ENCODE measurements at regions not wholly inside any gene's neighbourhood (a gene's known extent, or its start where the extent isn't known, plus 50 kb on each side); places are given as distances from the start of the nearest gene placed in this dataset.
"Not testable (repeated sequence)": the region's sequence is repeated elsewhere in the genome, so short reads cannot be mapped to it uniquely, and the experiment has no call there.

- no peak for DNase-seq (ENCODE audit: low read depth)
- no peak for TF ChIP-seq MYC (IDR thresholded peaks at IDR 0.05; ENCODE audit: low read depth, low read length)
- no peak overlapping the region for H3K4me3 ChIP-seq (ENCODE audit: low read depth, low read length)
Measured at GRCh38 chr6:90885611-90886056, 298.8 kb upstream of the MAP3K7 start.

DNA sequence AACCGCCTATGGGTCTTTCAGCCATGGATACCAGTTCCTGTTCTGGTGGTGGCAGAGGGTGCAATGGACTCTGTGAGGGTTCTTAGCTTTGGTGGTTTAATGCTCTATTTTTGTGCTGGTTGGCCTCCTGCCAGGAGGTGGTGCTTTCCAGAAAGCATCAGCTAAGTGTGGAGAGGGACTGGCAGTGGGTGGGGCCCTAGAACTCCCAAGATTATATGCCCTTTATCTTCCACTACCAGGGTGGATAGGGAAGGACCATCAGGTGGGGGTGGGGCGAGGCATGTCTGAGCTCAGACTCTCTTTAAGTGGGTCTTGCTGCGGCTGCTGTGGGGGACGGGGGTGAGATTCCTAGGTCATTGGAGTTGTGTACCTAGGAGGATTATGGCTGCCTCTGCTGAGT, 298.3 kb upstream of the MAP3K7 start:
- not testable (repeated sequence) for H3K4me3 ChIP-seq (ENCODE audit: low read depth, low read length); DNase-seq (ENCODE audit: low read depth)

GRCh38 chr6:90877616-90878015, 290.7 kb upstream of the MAP3K7 start:
- TF ChIP-seq, protein P1, sequence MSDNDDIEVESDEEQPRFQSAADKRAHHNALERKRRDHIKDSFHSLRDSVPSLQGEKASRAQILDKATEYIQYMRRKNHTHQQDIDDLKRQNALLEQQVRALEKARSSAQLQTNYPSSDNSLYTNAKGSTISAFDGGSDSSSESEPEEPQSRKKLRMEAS (IDR thresholded peaks at IDR 0.05; ENCODE audit: low read depth, low read length): no peak
- TF ChIP-seq, protein P2, sequence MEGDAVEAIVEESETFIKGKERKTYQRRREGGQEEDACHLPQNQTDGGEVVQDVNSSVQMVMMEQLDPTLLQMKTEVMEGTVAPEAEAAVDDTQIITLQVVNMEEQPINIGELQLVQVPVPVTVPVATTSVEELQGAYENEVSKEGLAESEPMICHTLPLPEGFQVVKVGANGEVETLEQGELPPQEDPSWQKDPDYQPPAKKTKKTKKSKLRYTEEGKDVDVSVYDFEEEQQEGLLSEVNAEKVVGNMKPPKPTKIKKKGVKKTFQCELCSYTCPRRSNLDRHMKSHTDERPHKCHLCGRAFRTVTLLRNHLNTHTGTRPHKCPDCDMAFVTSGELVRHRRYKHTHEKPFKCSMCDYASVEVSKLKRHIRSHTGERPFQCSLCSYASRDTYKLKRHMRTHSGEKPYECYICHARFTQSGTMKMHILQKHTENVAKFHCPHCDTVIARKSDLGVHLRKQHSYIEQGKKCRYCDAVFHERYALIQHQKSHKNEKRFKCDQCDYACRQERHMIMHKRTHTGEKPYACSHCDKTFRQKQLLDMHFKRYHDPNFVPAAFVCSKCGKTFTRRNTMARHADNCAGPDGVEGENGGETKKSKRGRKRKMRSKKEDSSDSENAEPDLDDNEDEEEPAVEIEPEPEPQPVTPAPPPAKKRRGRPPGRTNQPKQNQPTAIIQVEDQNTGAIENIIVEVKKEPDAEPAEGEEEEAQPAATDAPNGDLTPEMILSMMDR (IDR thresholded peaks at IDR 0.05; ENCODE audit: low read depth, low read length): no peak
- TF ChIP-seq MYC (IDR thresholded peaks at IDR 0.05; ENCODE audit: low read depth, low read length): no peak
- no peak for TF ChIP-seq POLR2A (IDR thresholded peaks at IDR 0.05; ENCODE audit: extremely low read depth, insufficient read length)
- DNase-seq (ENCODE audit: low read depth): no peak
- H3K4me3 ChIP-seq (ENCODE audit: low read depth, low read length): no peak overlapping the region

GRCh38 chr6:90874931-90875330, 288.1 kb upstream of the MAP3K7 start:
- H3K4me3 ChIP-seq (ENCODE audit: low read depth, low read length): no peak overlapping the region
- TF ChIP-seq, protein P1 (IDR thresholded peaks at IDR 0.05; ENCODE audit: low read depth, low read length): no peak
- TF ChIP-seq POLR2A (IDR thresholded peaks at IDR 0.05; ENCODE audit: extremely low read depth, insufficient read length) (no peak), MYC (IDR thresholded peaks at IDR 0.05; ENCODE audit: low read depth, low read length) (no peak)
- TF ChIP-seq, protein P2 (IDR thresholded peaks at IDR 0.05; ENCODE audit: low read depth, low read length): no peak
- DNase-seq (ENCODE audit: low read depth): no peak

GRCh38 chr6:90872981-90873380, 286.1 kb upstream of the MAP3K7 start:
- no peak for DNase-seq (ENCODE audit: low read depth)
- H3K4me3 ChIP-seq (ENCODE audit: low read depth, low read length): no peak overlapping the region
- TF ChIP-seq MYC (IDR thresholded peaks at IDR 0.05; ENCODE audit: low read depth, low read length) (no peak), POLR2A (IDR thresholded peaks at IDR 0.05; ENCODE audit: extremely low read depth, insufficient read length) (no peak)
- TF ChIP-seq, protein P2 (IDR thresholded peaks at IDR 0.05; ENCODE audit: low read depth, low read length): no peak
- TF ChIP-seq, protein P1 (IDR thresholded peaks at IDR 0.05; ENCODE audit: low read depth, low read length): no peak

DNA sequence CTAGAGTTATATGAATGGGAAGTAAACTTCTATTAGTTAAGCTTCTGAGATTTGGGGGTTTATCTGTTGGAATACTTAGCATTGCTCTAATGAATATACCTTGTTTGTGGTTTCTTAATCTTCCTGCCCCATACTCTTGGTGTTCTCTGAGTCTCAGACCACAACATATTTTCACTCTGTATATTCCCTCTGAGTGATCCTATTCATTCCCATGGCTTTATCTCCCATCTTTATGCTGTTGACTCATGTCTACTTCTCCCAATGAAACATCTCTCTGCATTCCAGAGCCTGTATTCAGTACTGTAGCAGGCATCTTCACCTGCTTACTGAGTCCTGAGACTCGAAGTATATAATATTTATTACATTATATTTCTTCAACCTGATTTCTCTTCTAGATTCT, 283.7 kb upstream of the MAP3K7 start:
- no peak for DNase-seq (ENCODE audit: low read depth)
- no peak overlapping the region for H3K4me3 ChIP-seq (ENCODE audit: low read depth, low read length)
- TF ChIP-seq, protein P1 (IDR thresholded peaks at IDR 0.05; ENCODE audit: low read depth, low read length): no peak
- TF ChIP-seq POLR2A (IDR thresholded peaks at IDR 0.05; ENCODE audit: extremely low read depth, insufficient read length) (no peak), MYC (IDR thresholded peaks at IDR 0.05; ENCODE audit: low read depth, low read length) (no peak)
- TF ChIP-seq, protein P2 (IDR thresholded peaks at IDR 0.05; ENCODE audit: low read depth, low read length): no peak

DNA sequence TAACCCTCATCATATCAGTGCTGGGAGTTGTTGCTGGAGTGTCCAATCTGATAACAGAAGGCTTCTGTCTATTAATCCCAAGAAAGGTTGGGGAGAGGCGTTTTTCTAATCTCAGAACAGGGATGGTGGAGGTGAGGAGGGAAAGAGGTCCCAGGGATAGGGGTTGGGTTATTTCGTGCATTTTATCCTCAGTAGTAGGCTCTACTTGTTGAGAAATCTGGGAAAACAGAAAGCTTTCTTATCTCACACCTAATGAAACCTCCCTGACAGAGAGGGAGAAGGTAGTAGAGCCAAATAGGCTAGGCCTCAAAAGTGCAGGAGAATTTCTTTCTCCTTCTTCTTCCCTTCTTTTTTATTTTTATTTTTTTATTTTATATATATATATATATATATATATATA, 281.8 kb upstream of the MAP3K7 start:
- H3K4me3 ChIP-seq (ENCODE audit: low read depth, low read length): no peak overlapping the region
- TF ChIP-seq POLR2A (IDR thresholded peaks at IDR 0.05; ENCODE audit: extremely low read depth, insufficient read length): no peak

More for the DNA sequence above, 281.8 kb upstream of the MAP3K7 start:
- DNase-seq (ENCODE audit: low read depth): no peak
